CD1c-positive myeloid dendritic cell (primary cell): ENCODE measurements at regions not wholly inside any gene's neighbourhood (a gene's known extent, or its start where the extent isn't known, plus 50 kb on each side); places are given as distances from the start of the nearest gene placed in this dataset.
A peak's percentile ranks its signal among the peaks of the same experiment; 100 is the strongest.

Source experiments
- DNase-seq: peaks from one replicate; pipeline ENCODE4 v3.0.0-alpha.2; 2016; ENCODE audit errors: extremely low spot score

- no peak for DNase-seq
Observed at GRCh38 chr6:43983191-43983590, 144.1 kb downstream of the MRPL14 start.

- no peak for DNase-seq
Observed at GRCh38 chr6:43982084-43982625, 145.1 kb downstream of the MRPL14 start.

GRCh38 chr6:43981363-43981990 lies 145.8 kb downstream of the MRPL14 start:
- DNase-seq: no peak

GRCh38 chr6:43980004-43980795 lies 147.1 kb downstream of the MRPL14 start:
- DNase-seq: no peak

GRCh38 chr6:43979525-43979924 lies 147.7 kb downstream of the MRPL14 start:
- no peak for DNase-seq

- peak; percentile 88 for DNase-seq
Observed at GRCh38 chr6:43978473-43979346, 148.5 kb downstream of the MRPL14 start.

GRCh38 chr6:43977404-43978111 lies 149.7 kb downstream of the MRPL14 start:
- peak; percentile 93 for DNase-seq

- no peak for DNase-seq
Observed at GRCh38 chr6:43976706-43977403, 150.4 kb downstream of the MRPL14 start.

- no peak for DNase-seq
Observed at GRCh38 chr6:43974643-43975230, 152.5 kb downstream of the MRPL14 start.

- no peak for DNase-seq
Observed at GRCh38 chr6:43973357-43973756, 153.9 kb downstream of the MRPL14 start.

GRCh38 chr6:43972913-43973300 lies 154.3 kb downstream of the MRPL14 start:
- no peak for DNase-seq

- DNase-seq: no peak
Observed at GRCh38 chr6:43972179-43972912, 154.9 kb downstream of the MRPL14 start.

- DNase-seq: no peak
Observed at GRCh38 chr6:43971776-43972126, 155.5 kb downstream of the MRPL14 start.

GRCh38 chr6:43970913-43971775 lies 156.1 kb downstream of the MRPL14 start:
- no peak for DNase-seq

- DNase-seq: no peak
Observed at GRCh38 chr6:43970068-43970912, 157.0 kb downstream of the MRPL14 start.

GRCh38 chr6:43969158-43969981 lies 157.9 kb downstream of the MRPL14 start:
- no peak for DNase-seq
